Sigmoid colon (tissue), 4 donors: ENCODE measurements at regions not wholly inside any gene's neighbourhood (a gene's known extent, or its start where the extent isn't known, plus 50 kb on each side); places are given as distances from the start of the nearest gene placed in this dataset.

Experiments
- EP300 ChIP-seq, 4 donors: sonication (generic); formaldehyde crosslinking; IDR thresholded peaks; one replicate each; pipeline ENCODE4 v1.6.1; 2017; ENCODE audit warnings: antibody characterized with exemption in 4 of 4
- POLR2A ChIP-seq, 2 donors: fragments of 450-650 bp; IDR thresholded peaks; one replicate each; pipeline ENCODE4 v1.6.1; 2016; ENCODE audit warnings: antibody characterized with exemption in 2 of 2, mild to moderate bottlenecking in 2 of 2, moderate library complexity in 2 of 2
- POLR2AphosphoS5 ChIP-seq, 4 donors: sonication (generic); formaldehyde crosslinking; IDR thresholded peaks; one replicate each; pipeline ENCODE4 v1.6.1; 2017; ENCODE audit warnings: antibody characterized with exemption in 4 of 4

DNA sequence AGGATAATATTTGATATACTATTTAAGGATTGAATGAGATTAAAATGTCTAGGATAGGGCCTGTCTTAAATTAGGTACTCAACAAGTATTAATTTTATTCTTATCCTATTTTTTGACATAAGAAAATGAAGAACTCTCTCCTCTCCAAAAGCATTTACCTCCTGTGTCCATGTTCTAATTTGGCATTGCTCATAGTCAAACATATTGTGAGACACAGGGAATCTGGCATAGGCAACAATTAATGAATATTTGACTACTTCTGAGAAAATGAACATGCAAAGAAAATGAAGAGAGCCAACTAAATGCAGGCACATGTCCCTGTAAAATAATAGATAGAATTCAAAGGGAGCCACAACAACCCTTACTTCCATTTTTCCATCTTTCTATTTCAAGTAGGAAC lies 198.5 kb upstream of the C11orf87 start:
- TF ChIP-seq POLR2AphosphoS5 (IDR thresholded peaks at IDR 0.05) (no peak), EP300 (IDR thresholded peaks at IDR 0.05) (no peak), POLR2A (IDR thresholded peaks at IDR 0.05) (no peak)
